Loucy (cell line): ENCODE measurements at regions not wholly inside any gene's neighbourhood (a gene's known extent, or its start where the extent isn't known, plus 50 kb on each side); places are given as distances from the start of the nearest gene placed in this dataset.

Source experiments
- H2AFZ ChIP-seq: fragments of 200-600 bp; sonication (generic); 2 replicates; pipeline ENCODE4 v1.6.0; 2016; ENCODE audit warnings: antibody characterized with exemption, mild to moderate bottlenecking, low read length, moderate library complexity
- H3F3A ChIP-seq: fragments of 200-600 bp; 2 replicates; pipeline ENCODE4 v1.6.0; 2016; ENCODE audit warnings: antibody characterized with exemption, low read depth, mild to moderate bottlenecking
- H3K27me3 ChIP-seq: fragments of 200-600 bp; sonication (generic); 2 replicates; pipeline ENCODE4 v1.6.1; 2014; ENCODE audit warnings: low read length, mild to moderate bottlenecking; ENCODE audit not compliant: insufficient read depth, poor library complexity, severe bottlenecking
- H3K36me3 ChIP-seq: fragments of 200-600 bp; sonication (generic); 2 replicates; pipeline ENCODE4 v1.6.1; 2016; ENCODE audit warnings: low read length; ENCODE audit not compliant: insufficient read depth
- H3K4me1 ChIP-seq: fragments of 200-600 bp; sonication (generic); 2 replicates; pipeline ENCODE4 v1.5.1; 2014; ENCODE audit warnings: low read length, mild to moderate bottlenecking; ENCODE audit not compliant: insufficient read depth, poor library complexity, severe bottlenecking
- H3K4me2 ChIP-seq: fragments of 200-600 bp; sonication (generic); 2 replicates; pipeline ENCODE4 v1.6.0; 2014; ENCODE audit warnings: antibody characterized with exemption, low read length, low read depth, mild to moderate bottlenecking; ENCODE audit not compliant: poor library complexity, severe bottlenecking
- H3K4me3 ChIP-seq: fragments of 200-600 bp; sonication (generic); 2 replicates; pipeline ENCODE4 v1.5.1; 2014; ENCODE audit warnings: low read length, mild to moderate bottlenecking, mixed read lengths; ENCODE audit not compliant: poor library complexity, severe bottlenecking
- H3K79me2 ChIP-seq: fragments of 200-600 bp; sonication (generic); 2 replicates; pipeline ENCODE4 v1.6.1; 2014; ENCODE audit warnings: low read length; ENCODE audit not compliant: insufficient read depth
- H3K9ac ChIP-seq: fragments of 200-600 bp; sonication (generic); 2 replicates; pipeline ENCODE4 v1.6.0; 2014; ENCODE audit warnings: mild to moderate bottlenecking, low read depth, low read length, moderate library complexity; ENCODE audit not compliant: poor library complexity, severe bottlenecking
- H3K9me2 ChIP-seq: fragments of 200-600 bp; sonication (generic); replicated peaks from 2 replicates; pipeline ENCODE4 v1.6.1; 2016; ENCODE audit warnings: low read depth, low read length, mixed read lengths
- H3K9me3 ChIP-seq: fragments of 200-600 bp; sonication (generic); 2 replicates; pipeline ENCODE4 v1.6.1; 2014; ENCODE audit warnings: mild to moderate bottlenecking, antibody characterized with exemption, low read length, low read depth; ENCODE audit not compliant: insufficient read depth
- H4K20me1 ChIP-seq: fragments of 200-600 bp; sonication (generic); 2 replicates; pipeline ENCODE4 v1.6.0; 2014; ENCODE audit warnings: antibody characterized with exemption, low read length, mild to moderate bottlenecking; ENCODE audit not compliant: insufficient read depth, poor library complexity, severe bottlenecking
- CTCF ChIP-seq: fragments of 200-600 bp; sonication (generic); conservative IDR thresholded peaks from 2 replicates; pipeline ENCODE4 v1.5.1; 2014; ENCODE audit warnings: mild to moderate bottlenecking, antibody characterized with exemption, low read length
- EZH2phosphoT487 ChIP-seq: fragments of 200-600 bp; IDR thresholded peaks from 2 replicates; pipeline ENCODE4 v1.6.1; 2018; ENCODE audit warnings: antibody characterized with exemption, mild to moderate bottlenecking, moderate library complexity, borderline replicate concordance

GRCh38 chr1:38555594-38555993, 304.0 kb downstream of the RRAGC start:
- H3K4me3 ChIP-seq = no peak overlapping the region
- no peaks in the 10 kb centered on the region for H3K9me3 ChIP-seq
- peaks cover 19% of the 10 kb centered on the region for H3K4me1 ChIP-seq
- H4K20me1 ChIP-seq = no peaks in the 10 kb centered on the region
- TF ChIP-seq EZH2phosphoT487 (no peak), CTCF (no peak)
- H3K27me3 ChIP-seq = no peaks in the 10 kb centered on the region
- no peaks in the 10 kb centered on the region for H3K9me2 ChIP-seq
- no peaks in the 10 kb centered on the region for H3K36me3 ChIP-seq
- H3K9ac ChIP-seq = no peak overlapping the region
- no peak overlapping the region for H3K4me2 ChIP-seq
- H2AFZ ChIP-seq = no peak overlapping the region
- 0 out of 2 replicates have a peak, but pooled peaks cover 3% of the 10 kb centered on the region for H3F3A ChIP-seq
- no peaks in the 10 kb centered on the region for H3K79me2 ChIP-seq

- Histone ChIP-seq H4K20me1 (no peaks in the 10 kb centered on the region), H3K9me2 (no peaks in the 10 kb centered on the region), H3K9me3 (no peaks in the 10 kb centered on the region), H3K9ac (no peak overlapping the region), H3K4me1 (peaks cover 15% of the 10 kb centered on the region), H3K4me3 (no peak overlapping the region), H3F3A (0 out of 2 replicates have a peak, but pooled peaks cover 3% of the 10 kb centered on the region), H3K36me3 (no peaks in the 10 kb centered on the region), H2AFZ (no peak overlapping the region), H3K4me2 (no peak overlapping the region), H3K79me2 (no peaks in the 10 kb centered on the region), H3K27me3 (no peaks in the 10 kb centered on the region)
- TF ChIP-seq EZH2phosphoT487 = no peak
- no peak for TF ChIP-seq CTCF
Measured at GRCh38 chr1:38555130-38555529, 304.4 kb downstream of the RRAGC start.

GRCh38 chr1:38551318-38552307, 308.0 kb downstream of the RRAGC start:
- H3K79me2 ChIP-seq = no peaks in the 10 kb centered on the region
- H3K9me2 ChIP-seq = no peaks in the 10 kb centered on the region
- no peak overlapping the region for H3K4me2 ChIP-seq
- H2AFZ ChIP-seq = no peak overlapping the region
- H3K4me3 ChIP-seq = no peak overlapping the region
- no peaks in the 10 kb centered on the region for H4K20me1 ChIP-seq
- H3F3A ChIP-seq = no peaks in the 10 kb centered on the region
- H3K9ac ChIP-seq = no peak overlapping the region
- no peaks in the 10 kb centered on the region for H3K27me3 ChIP-seq
- no peaks in the 10 kb centered on the region for H3K9me3 ChIP-seq
- H3K4me1 ChIP-seq = no peaks in the 10 kb centered on the region
- TF ChIP-seq CTCF (no peak), EZH2phosphoT487 (no peak)
- H3K36me3 ChIP-seq = no peaks in the 10 kb centered on the region
